ENCODE measurements at regions not wholly inside any gene's neighbourhood (a gene's known extent, or its start where the extent isn't known, plus 50 kb on each side); places are given as distances from the start of the nearest gene placed in this dataset.

- Histone ChIP-seq H3K4me3 (no peak overlapping the region), H3K27me3 (no peaks in the 10 kb centered on the region), H3K36me3 (no peaks in the 10 kb centered on the region), H3K27ac (no peak overlapping the region), H3K9me3 (no peaks in the 10 kb centered on the region), H3K4me1 (no peaks in the 10 kb centered on the region)
- intact Hi-C loops (cut with DNase I): no loop called here
- no peak for DNase-seq (ENCODE audit: extremely low spot score in 2 of 2)
- TF ChIP-seq POLR2A (IDR thresholded peaks at IDR 0.05) (no peak), POLR2AphosphoS5 (IDR thresholded peaks at IDR 0.05; ENCODE audit: insufficient read depth in 1 of 2, low read depth in 1 of 2) (no peak), CTCF (IDR thresholded peaks at IDR 0.05) (no peak)
Observed at GRCh38 chr4:179662522-179662921, 2220.3 kb upstream of the AGA start.

- Histone ChIP-seq H3K4me1 (no peaks in the 10 kb centered on the region), H3K27ac (no peak overlapping the region), H3K36me3 (no peaks in the 10 kb centered on the region), H3K4me3 (no peak overlapping the region), H3K9me3 (no peaks in the 10 kb centered on the region), H3K27me3 (no peaks in the 10 kb centered on the region)
- TF ChIP-seq POLR2A (IDR thresholded peaks at IDR 0.05) (no peak), POLR2AphosphoS5 (IDR thresholded peaks at IDR 0.05; ENCODE audit: insufficient read depth in 1 of 2, low read depth in 1 of 2) (no peak), CTCF (IDR thresholded peaks at IDR 0.05) (no peak)
- intact Hi-C loops (cut with DNase I): no loop called here
- DNase-seq (ENCODE audit: extremely low spot score in 2 of 2): no peak
Observed at GRCh38 chr4:179663641-179664429, 2221.6 kb upstream of the AGA start.

GRCh38 chr4:179664430-179665027 lies 2222.3 kb upstream of the AGA start:
- Histone ChIP-seq H3K27ac (no peak overlapping the region), H3K36me3 (no peaks in the 10 kb centered on the region), H3K4me3 (no peak overlapping the region), H3K4me1 (no peaks in the 10 kb centered on the region), H3K9me3 (no peaks in the 10 kb centered on the region), H3K27me3 (no peaks in the 10 kb centered on the region)
- TF ChIP-seq POLR2AphosphoS5 (IDR thresholded peaks at IDR 0.05; ENCODE audit: insufficient read depth in 1 of 2, low read depth in 1 of 2) (no peak), CTCF (IDR thresholded peaks at IDR 0.05) (no peak), POLR2A (IDR thresholded peaks at IDR 0.05) (no peak)
- intact Hi-C loops (cut with DNase I): no loop called here
- DNase-seq (ENCODE audit: extremely low spot score in 2 of 2): no peak

GRCh38 chr4:179666226-179666625 lies 2224.0 kb upstream of the AGA start:
- Histone ChIP-seq H3K27me3 (no peaks in the 10 kb centered on the region), H3K36me3 (no peaks in the 10 kb centered on the region), H3K4me1 (no peaks in the 10 kb centered on the region), H3K4me3 (no peak overlapping the region), H3K27ac (no peak overlapping the region), H3K9me3 (no peaks in the 10 kb centered on the region)
- intact Hi-C loops (cut with DNase I): no loop called here
- DNase-seq (ENCODE audit: extremely low spot score in 2 of 2): no peak
- no peak for TF ChIP-seq POLR2AphosphoS5 (IDR thresholded peaks at IDR 0.05; ENCODE audit: insufficient read depth in 1 of 2, low read depth in 1 of 2)
- no peak for TF ChIP-seq CTCF (IDR thresholded peaks at IDR 0.05)
- no peak for TF ChIP-seq POLR2A (IDR thresholded peaks at IDR 0.05)

GRCh38 chr4:179671609-179672008 lies 2229.4 kb upstream of the AGA start:
- no peak overlapping the region for H3K27ac ChIP-seq
- no peak for DNase-seq (ENCODE audit: extremely low spot score in 2 of 2)
- H3K4me1 ChIP-seq: no peaks in the 10 kb centered on the region
- TF ChIP-seq POLR2AphosphoS5 (IDR thresholded peaks at IDR 0.05; ENCODE audit: insufficient read depth in 1 of 2, low read depth in 1 of 2) (no peak), POLR2A (IDR thresholded peaks at IDR 0.05) (no peak), CTCF (IDR thresholded peaks at IDR 0.05) (no peak)
- intact Hi-C loops (cut with DNase I): no loop called here
- H3K4me3 ChIP-seq: no peak overlapping the region
- no peaks in the 10 kb centered on the region for H3K36me3 ChIP-seq
- H3K27me3 ChIP-seq: no peaks in the 10 kb centered on the region
- no peaks in the 10 kb centered on the region for H3K9me3 ChIP-seq

Measured in vagina (tissue), 2 donors.